Activated naive CD4-positive, alpha-beta T cell treated with Interleukin-2 at 50 U/mL for 16 hours (primary cell): ENCODE measurements at regions not wholly inside any gene's neighbourhood (a gene's known extent, or its start where the extent isn't known, plus 50 kb on each side); places are given as distances from the start of the nearest gene placed in this dataset.
"Not testable (repeated sequence)": the region's sequence is repeated elsewhere in the genome, so short reads cannot be mapped to it uniquely, and the experiment has no call there.

Experiments
- DNase-seq: peaks from one replicate; pipeline ENCODE4 v3.0.0-alpha.2; 2020

DNA sequence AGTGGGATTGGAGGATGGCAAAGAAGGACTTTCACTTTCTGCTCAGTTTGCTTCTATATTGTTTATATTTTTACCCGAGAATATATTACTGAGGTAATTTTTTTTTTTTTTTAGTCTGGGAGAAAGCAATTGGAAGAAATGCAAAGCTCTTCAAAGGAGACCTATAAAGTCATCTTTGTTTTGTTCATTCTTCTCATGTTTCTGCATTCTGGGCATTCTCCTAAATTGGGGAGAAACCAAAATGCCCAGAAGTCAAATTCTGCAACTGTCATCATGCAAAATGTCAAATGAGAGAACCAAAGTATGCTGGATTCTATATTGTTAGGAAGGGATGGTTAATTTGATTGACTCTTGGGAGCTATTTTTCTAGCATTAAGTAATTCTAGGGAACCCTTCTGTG lies 168.3 kb upstream of the TSC22D2 start:
- DNase-seq, result no peak

DNA sequence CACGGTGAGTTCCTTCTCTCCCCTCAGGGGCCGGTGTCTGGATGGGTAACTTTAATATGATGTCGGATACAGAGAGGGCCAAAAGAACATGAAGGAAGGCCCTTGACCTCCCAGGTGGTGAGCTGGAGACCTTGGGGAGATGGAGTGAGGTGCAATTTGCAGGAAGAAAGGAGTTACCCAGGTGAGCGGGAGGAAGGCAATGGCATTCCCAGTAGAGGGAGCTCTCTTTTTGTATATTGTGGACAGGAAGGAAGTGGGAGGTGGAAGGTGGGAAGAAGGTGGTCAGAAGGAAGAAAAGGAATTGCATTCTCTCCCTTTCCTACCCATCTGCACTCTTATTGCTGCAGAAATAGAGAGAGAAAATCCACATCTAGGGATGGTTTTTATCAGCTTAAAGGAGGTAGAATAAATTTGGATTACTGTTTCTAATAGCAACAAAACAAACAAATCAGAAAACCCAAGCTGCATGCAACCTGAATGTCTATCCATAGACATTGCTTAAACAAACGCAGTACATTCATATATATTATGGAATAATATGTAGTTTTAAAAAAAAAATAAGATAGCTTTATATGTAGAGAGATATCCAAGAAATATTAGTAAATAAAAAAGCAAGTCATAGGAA lies 169.0 kb upstream of the TSC22D2 start:
- DNase-seq, result no peak

DNA sequence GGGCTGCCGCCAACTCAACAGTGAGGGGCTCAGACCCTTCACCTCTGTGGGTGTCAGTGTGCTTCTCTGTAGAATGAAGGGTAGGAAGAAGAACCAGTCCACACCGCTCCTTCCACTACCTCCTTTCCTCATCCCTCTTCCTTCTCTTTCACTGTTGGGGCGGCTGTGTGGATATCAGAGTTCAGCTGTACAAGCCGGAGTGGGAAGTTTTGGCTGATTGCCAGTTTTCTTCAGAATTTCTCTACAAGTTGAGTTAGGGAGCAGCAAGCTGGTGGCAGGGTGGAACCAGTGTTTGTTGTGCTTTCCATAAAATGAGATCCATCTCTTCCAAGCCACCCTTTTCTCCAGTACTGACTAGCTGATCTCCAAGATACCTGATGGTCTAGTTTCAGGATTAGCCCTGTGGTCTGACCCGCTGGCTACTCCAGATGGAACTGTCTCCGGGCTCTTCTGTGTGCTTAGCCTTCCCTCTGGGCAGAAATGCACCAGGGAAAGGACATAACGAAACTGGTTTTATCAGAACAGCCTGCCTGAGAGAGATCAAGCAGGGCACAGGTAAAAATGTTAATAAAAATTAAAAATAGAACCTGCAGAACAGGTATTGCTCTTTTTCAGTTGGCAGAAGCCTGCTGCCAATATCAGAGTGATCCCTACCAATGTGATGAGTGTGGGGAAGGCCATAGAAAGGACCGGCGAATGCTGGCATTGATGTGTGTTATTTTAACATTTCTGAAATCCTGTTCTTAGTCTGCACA lies 169.9 kb upstream of the TSC22D2 start:
- DNase-seq, result no peak

DNA sequence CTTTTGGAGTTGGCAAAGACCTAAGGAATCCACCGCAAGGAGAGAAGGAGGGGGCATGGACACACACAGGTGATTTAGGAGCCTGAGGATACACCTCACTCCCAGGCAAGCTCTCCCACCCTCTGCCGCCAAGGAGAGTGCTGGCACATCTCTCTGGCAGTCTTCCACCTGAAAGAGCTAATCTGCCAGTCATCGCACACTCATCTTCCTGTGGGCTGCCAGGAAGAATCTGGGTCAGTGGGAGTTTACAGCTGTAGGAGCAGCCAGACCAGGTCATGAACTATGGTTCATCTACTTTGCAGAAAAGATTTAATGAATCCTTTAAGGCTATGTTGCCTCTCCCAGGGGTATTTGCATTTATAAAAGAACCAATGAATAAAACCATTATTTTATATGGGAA lies 170.6 kb upstream of the TSC22D2 start:
- no peak for DNase-seq

DNA sequence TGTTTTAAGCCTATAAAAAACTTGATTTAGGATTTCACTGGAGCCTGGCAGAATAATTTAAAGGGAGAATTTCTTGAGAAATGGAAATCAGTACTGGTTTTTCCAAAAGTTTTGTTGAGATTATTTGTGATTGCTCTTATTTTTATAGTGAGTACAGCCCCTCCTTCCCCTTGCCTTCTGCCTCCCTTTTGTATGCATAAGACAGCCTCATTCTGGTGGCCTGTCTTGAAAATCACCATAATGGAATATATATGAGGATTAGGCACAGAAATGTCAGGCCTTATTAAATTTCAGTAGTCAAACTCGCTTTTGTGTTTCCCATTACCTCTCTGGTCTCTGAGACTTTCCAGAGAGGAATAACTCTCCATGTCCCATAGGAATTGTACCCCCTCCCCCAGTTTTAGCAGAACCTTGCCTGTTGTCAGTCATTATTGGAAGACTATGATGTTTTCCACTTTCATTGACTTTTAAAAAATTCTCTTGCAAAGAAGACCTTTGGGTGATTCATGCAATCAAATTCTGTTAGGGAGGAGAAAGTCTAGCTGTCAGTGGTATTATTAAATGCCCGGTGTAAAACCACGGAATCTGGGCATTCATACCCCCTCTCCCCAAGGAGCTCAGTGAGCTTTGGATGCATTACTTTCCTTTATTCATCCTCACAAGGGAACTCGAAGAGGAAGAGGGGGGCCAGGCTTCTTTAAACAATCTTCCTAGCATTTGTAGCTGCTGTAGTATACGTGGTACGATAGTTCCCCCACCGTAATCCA lies 171.6 kb upstream of the TSC22D2 start:
- DNase-seq, result no peak

DNA sequence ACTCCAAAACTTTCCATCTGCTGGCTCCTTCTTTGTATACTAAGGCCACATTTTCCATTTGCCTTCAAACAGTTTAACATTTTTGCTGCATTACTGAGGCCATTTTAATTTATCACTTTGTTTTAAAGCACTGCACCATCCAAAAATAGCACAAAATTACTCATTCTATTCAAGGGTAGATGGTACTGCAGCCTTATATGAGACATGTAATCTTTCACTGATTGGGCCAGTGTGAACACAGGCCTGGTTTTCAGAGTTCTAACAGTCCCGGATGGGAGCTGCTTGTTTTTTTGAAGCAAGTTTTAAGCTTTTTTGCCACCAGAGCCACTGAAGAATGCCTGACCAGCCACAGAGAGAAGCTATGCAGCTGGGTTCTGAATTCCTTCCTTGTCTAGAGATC lies 172.3 kb upstream of the TSC22D2 start:
- no peak for DNase-seq

DNA sequence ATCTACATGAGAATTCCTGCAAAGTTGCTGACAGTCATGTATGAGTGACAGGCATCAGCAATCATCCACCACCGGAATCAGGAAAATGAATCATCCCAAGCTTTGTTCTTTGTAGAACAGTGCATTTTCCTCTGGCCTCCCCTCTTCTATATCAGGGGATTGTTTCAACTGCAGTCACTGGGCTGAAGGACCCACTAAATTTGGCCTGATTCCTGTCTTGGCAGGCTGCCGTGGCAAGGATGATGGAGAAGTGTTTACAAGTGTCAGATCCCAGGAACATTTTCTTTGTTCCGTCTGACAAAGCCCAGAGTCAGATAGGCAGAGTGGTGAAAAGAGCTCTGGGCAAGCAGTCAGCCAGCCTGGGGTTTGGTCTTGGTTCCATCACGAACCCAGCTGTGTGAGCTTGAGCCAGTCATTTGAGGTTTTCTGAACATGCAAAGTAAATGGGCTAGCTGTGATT lies 175.1 kb upstream of the TSC22D2 start:
- DNase-seq, result no peak

DNA sequence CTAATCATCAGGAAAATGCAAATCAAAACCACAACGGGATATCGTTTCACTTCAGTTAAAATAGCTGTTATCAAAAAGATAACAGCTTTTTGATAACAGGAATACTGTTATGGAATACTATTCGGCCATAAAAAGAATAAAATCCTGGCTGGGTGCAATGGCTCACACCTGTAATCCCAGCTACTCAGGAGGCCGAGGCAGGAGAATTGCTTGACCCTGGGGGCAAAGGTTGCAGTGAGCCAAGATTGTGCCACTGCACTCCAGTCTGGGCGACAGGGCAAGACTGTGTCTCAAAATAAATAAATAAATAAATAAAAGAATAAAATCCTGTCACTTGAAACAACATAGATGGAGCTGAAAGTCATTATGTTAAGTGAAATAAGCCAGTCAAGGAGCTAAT lies 178.1 kb upstream of the TSC22D2 start:
- DNase-seq, result no peak

DNA sequence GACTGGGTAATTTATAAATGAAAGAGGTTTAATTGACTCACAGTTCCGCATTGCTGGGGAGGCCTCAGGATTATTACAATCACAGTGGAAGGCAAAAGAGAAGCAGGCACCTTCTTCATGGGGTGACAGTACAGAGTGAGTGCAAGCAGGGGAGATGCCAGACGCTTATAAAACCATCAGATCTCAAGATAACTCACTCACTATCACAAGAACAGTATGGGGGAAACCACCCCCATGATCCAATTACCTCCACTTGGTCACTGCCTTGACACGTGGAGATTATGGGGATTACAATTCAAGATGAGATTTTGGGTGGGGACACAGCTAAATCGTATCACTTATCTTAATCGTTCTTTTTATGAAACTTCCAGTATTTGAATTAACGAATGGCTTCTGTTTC lies 179.5 kb upstream of the TSC22D2 start:
- DNase-seq, result not testable (repeated sequence)

DNA sequence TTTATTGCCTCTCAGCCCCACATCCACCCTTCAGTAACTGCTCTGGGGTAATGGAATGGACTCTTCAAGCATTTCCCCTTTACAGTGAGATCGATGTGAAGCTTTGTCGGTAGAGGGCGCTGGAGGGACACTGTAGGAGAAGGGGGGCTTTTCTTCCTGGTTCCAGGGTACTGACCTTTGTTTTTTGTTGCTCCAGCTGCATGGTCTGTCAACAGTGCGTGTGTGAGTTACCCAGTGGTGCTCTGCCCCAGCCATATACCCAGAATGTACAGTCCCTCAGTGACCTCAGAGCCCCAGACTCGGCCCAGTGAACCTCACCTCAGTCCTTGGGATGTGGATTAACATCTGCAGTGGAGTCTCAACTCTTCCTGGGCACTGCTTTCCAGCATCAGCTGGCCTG lies 180.3 kb upstream of the TSC22D2 start:
- no peak for DNase-seq

DNA sequence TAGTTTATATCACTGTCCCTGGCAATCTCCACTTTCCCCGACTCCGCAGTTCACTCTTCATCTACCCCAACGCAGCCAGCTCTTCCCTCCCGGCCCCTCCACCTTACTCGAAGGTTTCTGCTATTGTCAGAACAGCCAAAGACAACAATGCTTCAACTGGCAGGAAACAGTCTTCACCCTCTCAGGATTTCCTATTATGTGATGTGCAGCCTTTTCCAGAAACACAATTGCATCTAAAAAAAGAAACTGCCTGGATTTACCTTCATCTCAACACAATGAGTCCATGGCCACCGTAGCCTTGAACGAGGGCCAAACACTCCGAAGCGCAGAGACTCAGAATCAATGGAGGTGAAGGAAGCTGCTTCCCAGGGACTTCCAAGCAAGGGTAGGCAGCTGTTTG lies 182.1 kb upstream of the TSC22D2 start:
- DNase-seq, result no peak

DNA sequence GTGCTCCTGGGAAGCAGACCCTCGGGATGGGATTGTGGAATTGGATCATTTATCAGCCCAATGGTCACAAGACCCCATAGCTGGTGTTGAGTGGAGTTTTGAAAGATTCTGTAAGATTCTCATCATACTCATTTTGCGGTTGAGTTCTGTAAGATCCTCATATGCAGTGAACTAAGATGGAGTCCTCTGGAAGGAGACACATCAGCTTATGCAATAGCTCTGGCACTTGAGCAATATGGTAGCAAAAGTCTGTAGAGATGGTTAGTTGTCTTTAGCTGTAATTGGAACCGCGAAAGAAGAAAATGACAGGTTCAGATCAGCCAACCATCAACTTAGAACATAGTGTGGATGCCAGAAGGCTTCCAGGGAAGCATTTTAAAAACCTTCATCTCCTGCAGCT lies 184.5 kb upstream of the TSC22D2 start:
- no peak for DNase-seq

DNA sequence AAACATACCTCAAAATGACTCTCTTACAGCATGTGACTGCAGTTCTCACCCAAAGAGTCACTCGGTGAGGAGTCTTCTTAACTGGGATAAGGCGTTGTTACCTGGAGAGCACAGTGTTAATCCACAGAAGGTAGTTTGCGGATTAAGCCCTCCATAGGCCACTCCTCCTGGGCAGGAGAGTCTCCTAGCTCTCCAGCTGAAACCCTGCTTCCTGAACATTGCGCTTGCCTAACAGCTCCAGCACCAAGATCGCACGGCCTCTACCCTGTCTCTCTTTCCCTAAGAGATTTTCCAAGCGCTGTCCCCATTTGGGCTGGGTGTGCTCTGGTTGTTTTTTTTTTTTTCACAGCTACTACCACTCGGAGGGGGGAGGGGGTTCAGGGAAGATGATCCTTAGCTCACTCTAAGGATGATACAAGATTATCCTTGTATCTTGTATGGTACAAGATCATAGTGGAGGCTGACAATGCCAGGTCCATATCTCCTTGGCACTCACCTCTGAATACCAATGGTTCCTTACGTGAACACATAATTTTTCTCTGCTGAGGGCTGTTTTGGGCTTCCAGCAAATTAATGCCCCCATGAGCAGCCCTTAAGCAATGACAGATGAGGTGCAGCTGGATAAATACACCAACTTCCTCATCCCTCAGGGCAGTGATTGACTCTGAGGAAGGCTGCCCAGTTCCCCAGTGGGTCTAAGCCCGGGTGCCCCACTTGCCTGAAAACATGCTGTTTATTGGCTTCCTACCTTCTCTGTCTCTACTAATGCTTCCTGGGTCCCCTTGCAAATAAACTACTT lies 185.2 kb upstream of the TSC22D2 start:
- no peak for DNase-seq

DNA sequence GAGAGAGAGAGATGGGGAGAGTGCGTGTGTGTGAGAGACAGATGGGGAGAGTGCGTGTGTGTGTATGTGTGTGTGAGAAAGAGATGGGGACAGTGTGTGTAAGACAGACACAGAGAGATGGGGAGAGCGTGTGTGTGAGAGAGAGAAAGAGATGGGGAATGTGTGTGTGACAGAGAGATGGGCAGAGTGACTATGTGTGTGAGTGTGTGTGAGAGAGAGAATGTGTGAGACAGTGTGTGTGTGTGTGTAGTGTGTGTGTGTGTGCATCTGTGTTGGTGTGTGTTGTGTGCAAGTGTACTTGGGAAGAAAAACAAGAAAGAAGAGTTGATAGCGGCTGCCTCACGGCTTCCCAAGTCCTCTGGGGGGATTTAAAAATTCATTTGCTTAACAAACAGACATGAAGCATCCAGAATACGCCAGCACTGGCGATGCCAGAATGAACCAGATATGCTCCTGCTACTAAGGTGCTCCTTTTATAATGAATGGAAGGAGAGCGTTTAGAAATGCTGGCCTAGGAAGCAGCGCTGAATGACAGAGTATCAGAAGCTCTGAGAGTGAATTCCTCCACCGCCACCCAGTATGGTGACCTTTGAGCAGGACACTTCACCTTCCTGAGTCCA lies 186.1 kb upstream of the TSC22D2 start:
- DNase-seq, result no peak

DNA sequence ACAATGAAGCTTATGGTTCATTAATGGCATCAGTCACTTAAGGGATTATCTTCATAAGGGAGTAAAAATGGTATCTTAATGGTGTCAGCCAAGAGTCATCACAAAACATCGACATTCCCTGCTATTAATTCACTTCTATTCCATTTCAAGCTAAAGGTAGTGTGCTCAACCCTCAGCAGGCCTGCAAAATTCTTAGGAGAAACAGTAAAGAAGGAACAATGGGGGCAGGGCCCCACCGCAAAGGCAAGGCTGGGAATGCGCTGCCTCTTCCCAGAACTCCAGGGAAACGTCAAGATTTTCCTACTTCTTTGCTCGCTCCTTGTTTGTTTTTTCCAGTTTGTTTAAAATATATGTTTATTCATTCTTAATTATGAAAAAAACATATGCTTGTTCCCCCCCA lies 187.3 kb upstream of the TSC22D2 start:
- DNase-seq, result no peak

DNA sequence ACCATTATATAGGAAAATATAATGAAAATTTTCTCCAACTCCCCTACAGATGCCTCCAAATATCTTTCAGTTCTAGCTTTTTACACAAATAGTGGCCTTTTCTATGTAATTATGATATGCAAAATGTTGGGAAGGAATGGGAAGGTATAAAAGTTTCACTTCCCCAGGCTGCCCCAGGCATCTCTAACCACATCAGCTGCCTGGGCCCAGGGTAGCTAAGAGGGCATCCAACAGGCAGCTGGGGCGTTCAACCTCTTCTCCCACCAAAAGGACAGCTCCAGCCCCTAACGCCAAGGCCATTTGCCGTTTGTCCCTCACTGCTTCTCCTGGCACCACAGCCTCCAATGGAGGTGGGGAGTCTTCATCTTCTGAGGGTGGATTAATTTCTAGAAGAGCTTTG lies 188.1 kb upstream of the TSC22D2 start:
- DNase-seq, result no peak

DNA sequence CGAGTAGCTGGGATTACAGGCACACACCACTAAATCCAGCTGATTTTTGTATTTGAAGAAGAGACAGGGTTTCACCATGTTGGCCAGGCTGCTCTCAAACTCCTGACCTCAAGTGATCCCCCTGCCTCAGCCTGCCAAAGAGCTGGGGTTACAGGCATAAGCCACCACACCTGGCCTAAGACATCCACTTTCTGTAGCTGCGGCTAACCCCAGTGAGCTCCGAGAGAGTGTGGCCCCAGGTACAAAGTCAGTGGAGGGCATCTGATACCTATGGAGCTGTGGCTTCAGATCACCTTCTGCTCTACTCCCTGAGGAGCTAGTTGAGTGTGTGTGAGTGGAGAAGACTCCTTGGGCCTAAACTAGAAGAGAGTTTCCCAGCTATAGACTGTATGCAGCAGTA lies 189.3 kb upstream of the TSC22D2 start:
- DNase-seq, result no peak

DNA sequence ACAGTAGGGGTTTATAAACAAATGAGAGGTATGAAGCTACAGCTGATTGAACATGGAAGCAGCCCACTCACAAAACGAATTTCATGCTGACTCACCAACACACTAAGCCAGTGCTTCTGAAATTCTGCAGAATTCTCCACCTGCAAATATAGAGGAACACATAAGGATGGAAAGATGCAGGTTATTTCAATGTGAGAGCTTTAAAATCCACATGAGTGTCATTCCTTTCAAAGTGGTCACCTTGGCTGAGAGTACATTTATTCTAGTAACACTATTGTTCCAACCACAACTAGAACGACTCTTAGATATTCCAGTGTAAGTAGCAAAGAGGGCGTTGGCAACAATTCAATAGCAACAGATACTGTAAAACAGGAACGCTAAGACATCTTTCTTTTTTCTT lies 189.9 kb upstream of the TSC22D2 start:
- no peak for DNase-seq

DNA sequence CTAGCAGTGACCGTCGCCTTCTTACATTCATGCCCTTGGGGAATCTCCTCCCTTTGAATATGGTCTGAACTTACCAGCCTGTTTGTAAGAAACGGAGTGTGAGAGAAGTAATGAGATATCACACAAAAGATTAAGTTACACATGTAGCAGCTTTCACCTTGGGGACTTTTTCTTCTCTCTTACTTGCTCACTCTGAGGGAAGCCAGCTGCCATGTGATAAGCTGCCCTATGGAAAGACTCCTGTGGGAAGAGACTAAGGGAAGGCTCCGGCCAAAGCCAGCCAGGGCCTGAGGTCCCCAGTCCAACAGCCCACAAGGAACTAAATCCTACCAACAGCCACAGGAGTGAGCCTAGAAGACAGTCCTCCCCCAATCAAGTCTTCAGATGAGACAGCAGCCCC lies 190.4 kb upstream of the TSC22D2 start:
- DNase-seq, result no peak

DNA sequence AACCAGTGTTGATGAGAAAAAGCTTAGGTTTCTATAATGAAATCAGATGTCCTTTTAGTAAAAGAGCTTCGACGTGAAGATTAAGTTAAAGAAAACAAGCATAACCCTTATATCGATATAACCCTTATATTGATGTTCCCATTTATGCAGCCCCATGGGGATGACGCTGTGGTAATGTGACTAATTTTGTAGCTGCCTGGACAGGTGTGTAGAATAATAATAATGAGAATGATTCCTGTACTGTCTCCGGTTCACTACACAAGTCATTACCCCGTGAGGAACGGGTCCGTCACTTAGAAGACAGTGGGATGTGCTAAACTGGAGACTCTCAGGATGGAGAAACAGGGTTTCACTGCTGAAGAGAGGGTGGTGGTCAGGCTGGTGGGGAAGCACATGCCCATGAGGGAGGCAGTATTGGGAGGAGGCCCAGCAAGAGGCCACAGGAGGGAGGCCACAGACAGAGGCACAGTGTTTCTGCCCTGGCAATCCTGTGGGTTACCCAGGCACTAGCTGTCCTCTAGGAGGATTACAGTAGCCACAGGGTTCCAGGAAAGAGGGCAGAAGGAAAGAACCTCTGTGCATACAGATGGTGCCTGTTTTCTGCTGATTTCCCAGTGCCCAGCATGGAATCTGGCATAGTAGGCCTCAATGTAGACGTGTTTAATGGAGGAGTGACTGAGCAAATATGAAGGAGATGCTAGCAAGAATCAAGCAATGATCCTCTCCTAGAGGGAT lies 191.1 kb upstream of the TSC22D2 start:
- DNase-seq, result no peak

DNA sequence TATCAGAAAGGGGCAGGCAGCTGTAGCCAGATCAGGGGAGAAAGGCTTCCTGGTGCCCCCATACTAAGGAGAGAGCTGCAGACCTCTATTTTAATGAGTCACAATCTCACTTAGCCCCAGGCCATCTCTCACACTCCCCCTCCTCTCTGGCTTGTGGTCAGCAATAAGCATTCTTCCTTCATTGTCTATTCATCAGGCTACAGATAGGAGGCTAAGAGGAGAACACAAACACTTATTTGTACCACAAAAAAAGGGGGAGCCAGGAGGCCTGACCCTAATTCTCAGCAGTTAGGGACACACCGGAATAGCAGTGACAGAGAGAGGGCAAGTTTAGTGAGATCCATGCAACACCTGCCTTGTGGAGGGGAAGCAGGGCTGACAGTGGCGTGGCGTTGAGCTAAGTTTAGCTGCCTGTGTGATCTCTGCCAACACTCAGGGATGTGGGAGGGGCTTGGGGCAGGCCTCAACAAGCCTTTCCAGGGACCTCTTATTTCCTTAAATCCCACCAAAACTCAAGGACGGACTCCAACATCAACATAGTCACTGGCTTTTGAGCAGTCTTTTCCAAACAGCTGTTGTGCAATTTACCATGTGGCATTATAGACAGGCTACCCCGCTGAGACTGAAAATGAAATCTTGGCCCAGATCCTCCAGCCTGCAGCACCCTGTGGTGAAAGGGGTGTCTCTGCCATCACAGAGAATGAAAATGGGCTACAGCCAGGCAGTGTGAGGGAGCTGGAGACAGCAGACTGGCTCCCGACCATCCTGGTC lies 191.9 kb upstream of the TSC22D2 start:
- DNase-seq, result no peak
